ENCODE measurements at regions not wholly inside any gene's neighbourhood (a gene's known extent, or its start where the extent isn't known, plus 50 kb on each side); places are given as distances from the start of the nearest gene placed in this dataset.

DNA sequence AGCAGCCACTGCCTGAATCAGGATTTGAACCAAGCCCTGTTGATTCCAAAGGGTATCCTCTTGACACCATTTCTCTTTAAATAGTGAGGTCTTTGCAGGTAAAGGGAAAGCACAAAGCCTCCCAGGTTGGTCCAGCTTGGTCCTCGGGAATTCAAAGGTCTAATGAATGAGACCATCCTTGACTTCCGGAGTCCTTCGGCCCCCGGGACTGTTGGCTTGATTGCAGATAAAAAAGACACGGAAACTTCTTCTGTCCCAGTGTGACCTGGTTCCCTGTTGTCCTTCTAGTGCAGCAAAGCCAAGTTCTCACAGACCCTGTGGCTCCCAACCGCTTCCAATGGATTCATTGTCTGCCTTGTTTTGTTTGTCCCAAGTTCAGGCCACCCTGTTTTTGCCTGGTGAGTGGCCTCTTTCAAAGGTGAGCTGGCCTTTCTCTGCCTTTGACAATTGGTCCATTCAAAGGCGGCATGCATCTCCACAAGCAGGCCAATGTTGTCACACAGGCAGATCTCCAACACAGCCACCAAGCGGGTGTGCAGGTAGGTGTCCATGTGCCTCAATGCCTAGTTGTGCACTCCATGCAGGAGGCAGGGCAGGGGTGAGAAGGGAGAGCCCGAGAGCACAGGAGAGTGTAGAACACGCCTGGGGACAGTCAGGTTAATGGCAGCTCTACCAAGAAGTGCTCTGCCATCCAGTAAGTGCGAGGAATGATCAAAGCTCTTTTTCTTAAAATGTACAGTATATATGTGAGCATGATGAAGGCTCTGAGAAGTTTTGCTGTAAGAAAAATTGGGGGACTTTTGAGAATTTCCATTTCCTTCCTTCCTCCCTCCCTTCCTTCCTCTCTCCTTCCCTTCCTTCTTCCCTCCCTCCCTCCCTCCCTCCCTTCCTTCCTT lies 82.1 kb upstream of the ZBTB40 start:
- Mint-ChIP-seq H3K27me3 (ENCODE audit: low read depth, unreplicated experiment) (peaks cover 49% of the 10 kb centered on the region), H3K4me1 (ENCODE audit: low read depth, unreplicated experiment) (peaks cover 12% of the 10 kb centered on the region), H3K9me3 (ENCODE audit: unreplicated experiment) (peaks cover 7% of the 10 kb centered on the region)

DNA sequence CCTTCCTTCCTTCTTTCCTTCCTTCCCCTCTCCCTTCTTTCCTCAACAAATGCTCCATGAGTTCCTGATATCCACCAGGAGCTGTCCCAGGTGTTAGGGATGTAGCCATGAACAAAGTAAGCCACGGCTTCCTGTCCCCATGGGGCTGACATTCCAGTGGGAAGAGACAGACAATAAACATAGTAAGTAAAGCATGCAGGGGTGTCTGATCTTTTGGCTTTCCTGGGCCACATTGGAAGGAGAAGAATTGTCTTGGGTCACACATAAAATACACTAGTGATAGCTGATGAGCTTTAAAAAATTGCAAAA lies 81.5 kb upstream of the ZBTB40 start:
- H3K36me3 Mint-ChIP-seq (ENCODE audit: low read depth, unreplicated experiment), result peaks cover 4% of the 10 kb centered on the region
- Histone ChIP-seq H3K27me3 (ENCODE audit: insufficient read depth, low read length) (peaks cover 23% of the 10 kb centered on the region), H3K4me1 (ENCODE audit: insufficient read depth, low read length) (no peaks in the 10 kb centered on the region), H4K20me1 (ENCODE audit: insufficient read depth, low read length) (no peaks in the 10 kb centered on the region), H3K9ac (ENCODE audit: low read length) (no peak overlapping the region), H3K27ac (ENCODE audit: low read depth, low read length) (no peak overlapping the region), H2AFZ (ENCODE audit: low read depth, low read length) (no peak overlapping the region), H3K79me2 (ENCODE audit: insufficient read depth, low read length) (no peaks in the 10 kb centered on the region), H3K4me2 (ENCODE audit: low read length) (no peak overlapping the region), H3K36me3 (ENCODE audit: insufficient read depth, low read length) (no peaks in the 10 kb centered on the region), H3K9me3 (ENCODE audit: insufficient read depth, low read depth, low read length) (peaks cover 2% of the 10 kb centered on the region), H3K4me3 (ENCODE audit: insufficient read depth, low read depth, low read length) (no peak overlapping the region)
- no peak for DNase-seq (ENCODE audit: low read depth)
- H3K4me1 Mint-ChIP-seq (ENCODE audit: low read depth, unreplicated experiment), result peaks cover 11% of the 10 kb centered on the region
- H3K4me3 Mint-ChIP-seq (ENCODE audit: unreplicated experiment), result no peak overlapping the region
- TF ChIP-seq, protein P1, sequence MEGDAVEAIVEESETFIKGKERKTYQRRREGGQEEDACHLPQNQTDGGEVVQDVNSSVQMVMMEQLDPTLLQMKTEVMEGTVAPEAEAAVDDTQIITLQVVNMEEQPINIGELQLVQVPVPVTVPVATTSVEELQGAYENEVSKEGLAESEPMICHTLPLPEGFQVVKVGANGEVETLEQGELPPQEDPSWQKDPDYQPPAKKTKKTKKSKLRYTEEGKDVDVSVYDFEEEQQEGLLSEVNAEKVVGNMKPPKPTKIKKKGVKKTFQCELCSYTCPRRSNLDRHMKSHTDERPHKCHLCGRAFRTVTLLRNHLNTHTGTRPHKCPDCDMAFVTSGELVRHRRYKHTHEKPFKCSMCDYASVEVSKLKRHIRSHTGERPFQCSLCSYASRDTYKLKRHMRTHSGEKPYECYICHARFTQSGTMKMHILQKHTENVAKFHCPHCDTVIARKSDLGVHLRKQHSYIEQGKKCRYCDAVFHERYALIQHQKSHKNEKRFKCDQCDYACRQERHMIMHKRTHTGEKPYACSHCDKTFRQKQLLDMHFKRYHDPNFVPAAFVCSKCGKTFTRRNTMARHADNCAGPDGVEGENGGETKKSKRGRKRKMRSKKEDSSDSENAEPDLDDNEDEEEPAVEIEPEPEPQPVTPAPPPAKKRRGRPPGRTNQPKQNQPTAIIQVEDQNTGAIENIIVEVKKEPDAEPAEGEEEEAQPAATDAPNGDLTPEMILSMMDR (IDR thresholded peaks at IDR 0.05; ENCODE audit: insufficient read depth, low read depth, low read length), result no peak
- no peak for TF ChIP-seq EZH2 (IDR thresholded peaks at IDR 0.05; ENCODE audit: insufficient read depth, low read length)
- no peak overlapping the region for H3K27ac Mint-ChIP-seq (ENCODE audit: unreplicated experiment)
- peaks cover 7% of the 10 kb centered on the region for H3K9me3 Mint-ChIP-seq (ENCODE audit: unreplicated experiment)
- FAIRE-seq, result no peak
- peaks cover 48% of the 10 kb centered on the region for H3K27me3 Mint-ChIP-seq (ENCODE audit: low read depth, unreplicated experiment)

More for the DNA sequence above, 82.1 kb upstream of the ZBTB40 start:
- no peak overlapping the region for H3K27ac Mint-ChIP-seq (ENCODE audit: unreplicated experiment)
- Histone ChIP-seq H3K4me3 (ENCODE audit: insufficient read depth, low read depth, low read length) (no peak overlapping the region), H3K4me1 (ENCODE audit: insufficient read depth, low read length) (no peaks in the 10 kb centered on the region), H3K27ac (ENCODE audit: low read depth, low read length) (no peak overlapping the region), H3K4me2 (ENCODE audit: low read length) (no peak overlapping the region), H3K79me2 (ENCODE audit: insufficient read depth, low read length) (no peaks in the 10 kb centered on the region), H3K9me3 (ENCODE audit: insufficient read depth, low read depth, low read length) (peaks cover 2% of the 10 kb centered on the region), H3K36me3 (ENCODE audit: insufficient read depth, low read length) (no peaks in the 10 kb centered on the region), H3K9ac (ENCODE audit: low read length) (no peak overlapping the region), H3K27me3 (ENCODE audit: insufficient read depth, low read length) (peaks cover 23% of the 10 kb centered on the region), H4K20me1 (ENCODE audit: insufficient read depth, low read length) (no peaks in the 10 kb centered on the region), H2AFZ (ENCODE audit: low read depth, low read length) (no peak overlapping the region)
- no peak for FAIRE-seq
- TF ChIP-seq, protein P1 (IDR thresholded peaks at IDR 0.05; ENCODE audit: insufficient read depth, low read depth, low read length), result no peak
- TF ChIP-seq EZH2 (IDR thresholded peaks at IDR 0.05; ENCODE audit: insufficient read depth, low read length), result no peak
- H3K4me3 Mint-ChIP-seq (ENCODE audit: unreplicated experiment), result no peak overlapping the region
- H3K36me3 Mint-ChIP-seq (ENCODE audit: low read depth, unreplicated experiment), result peaks cover 4% of the 10 kb centered on the region
- no peak for DNase-seq (ENCODE audit: low read depth)

DNA sequence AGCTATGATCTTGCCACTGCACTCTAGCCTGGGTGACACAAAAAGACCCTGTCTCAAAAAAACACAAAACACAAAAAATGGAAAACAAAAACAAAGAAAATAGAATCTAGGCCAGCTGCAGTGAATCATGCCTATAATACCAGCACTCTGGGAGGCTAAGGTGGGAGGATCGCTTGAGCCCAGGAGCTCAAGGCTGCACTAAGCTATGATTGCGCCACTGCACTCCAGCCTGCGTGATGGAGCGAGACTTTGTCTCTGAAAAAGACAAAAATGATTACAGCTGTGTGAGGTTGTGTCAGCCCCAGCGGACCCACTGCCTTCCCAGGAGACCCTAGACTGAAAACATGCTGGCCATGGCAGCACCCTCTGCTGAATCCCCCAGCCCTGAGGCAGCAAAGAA lies 80.2 kb upstream of the ZBTB40 start:
- no peak overlapping the region for H3K27ac Mint-ChIP-seq (ENCODE audit: unreplicated experiment)
- H3K4me3 ChIP-seq (ENCODE audit: insufficient read depth, low read depth, low read length), result no peak overlapping the region
- no peak overlapping the region for H3K4me3 Mint-ChIP-seq (ENCODE audit: unreplicated experiment)
- DNase-seq (ENCODE audit: low read depth) (no peak), FAIRE-seq (no peak)
- no peaks in the 10 kb centered on the region for H3K79me2 ChIP-seq (ENCODE audit: insufficient read depth, low read length)
- peaks cover 2% of the 10 kb centered on the region for H3K4me1 Mint-ChIP-seq (ENCODE audit: low read depth, unreplicated experiment)
- H2AFZ ChIP-seq (ENCODE audit: low read depth, low read length), result no peak overlapping the region
- peaks cover 7% of the 10 kb centered on the region for H3K9me3 Mint-ChIP-seq (ENCODE audit: unreplicated experiment)
- peaks cover 44% of the 10 kb centered on the region for H3K27me3 Mint-ChIP-seq (ENCODE audit: low read depth, unreplicated experiment)
- H3K4me1 ChIP-seq (ENCODE audit: insufficient read depth, low read length), result no peaks in the 10 kb centered on the region
- no peaks in the 10 kb centered on the region for H4K20me1 ChIP-seq (ENCODE audit: insufficient read depth, low read length)
- peaks cover 23% of the 10 kb centered on the region for H3K27me3 ChIP-seq (ENCODE audit: insufficient read depth, low read length)
- peaks cover 2% of the 10 kb centered on the region for H3K9me3 ChIP-seq (ENCODE audit: insufficient read depth, low read depth, low read length)
- no peak for TF ChIP-seq EZH2 (IDR thresholded peaks at IDR 0.05; ENCODE audit: insufficient read depth, low read length)
- TF ChIP-seq, protein P1 (IDR thresholded peaks at IDR 0.05; ENCODE audit: insufficient read depth, low read depth, low read length), result no peak
- no peaks in the 10 kb centered on the region for H3K36me3 ChIP-seq (ENCODE audit: insufficient read depth, low read length)
- H3K4me2 ChIP-seq (ENCODE audit: low read length), result no peak overlapping the region
- H3K36me3 Mint-ChIP-seq (ENCODE audit: low read depth, unreplicated experiment), result no peaks in the 10 kb centered on the region
- no peak overlapping the region for H3K9ac ChIP-seq (ENCODE audit: low read length)
- no peak overlapping the region for H3K27ac ChIP-seq (ENCODE audit: low read depth, low read length)
